SK-N-MC (cell line): ENCODE measurements at regions not wholly inside any gene's neighbourhood (a gene's known extent, or its start where the extent isn't known, plus 50 kb on each side); places are given as distances from the start of the nearest gene placed in this dataset.

Source experiments
- DNase-seq: peaks from one replicate; pipeline ENCODE4 v3.0.0-alpha.2; 2011; ENCODE audit warnings: low read depth, low spot score
- H3K27ac ChIP-seq: fragments of 200-600 bp; sonication (generic); 2 replicates; pipeline ENCODE4 v1.5.1; 2016; ENCODE audit warnings: mixed run types
- H3K36me3 ChIP-seq: fragments of 200-600 bp; sonication (generic); 2 replicates; pipeline ENCODE4 v1.6.1; 2017; ENCODE audit warnings: antibody characterized with exemption, low read length, mixed read lengths; ENCODE audit not compliant: insufficient read depth
- H3K4me3 ChIP-seq: fragments of 200-600 bp; sonication (generic); 2 replicates; pipeline ENCODE4 v1.5.1; 2016
- H3K9ac ChIP-seq: fragments of 200-600 bp; sonication (generic); 2 replicates; pipeline ENCODE4 v1.8.0; 2017; ENCODE audit warnings: mixed run types, mixed read lengths; ENCODE audit not compliant: insufficient read length
- H3K9me3 ChIP-seq: fragments of 200-600 bp; sonication (generic); 2 replicates; pipeline ENCODE4 v1.6.1; 2017; ENCODE audit warnings: low read depth, mild to moderate bottlenecking, antibody characterized with exemption, low read length, moderate library complexity, mixed read lengths
- EZH2 ChIP-seq: fragments of 200-600 bp; sonication (generic); IDR thresholded peaks from one replicate; pipeline ENCODE4 v1.6.1; 2017; ENCODE audit warnings: antibody characterized with exemption
- FOXP2 ChIP-seq: optimal IDR thresholded peaks from 2 replicates; pipeline ENCODE3; 2011; ENCODE audit warnings: mild to moderate bottlenecking, moderate library complexity; ENCODE audit not compliant: insufficient read depth; ENCODE audit errors: extremely low read length, control extremely low read depth
- POLR2AphosphoS5 ChIP-seq: IDR thresholded peaks from 2 replicates; pipeline ENCODE4 v1.6.1; 2012; ENCODE audit warnings: mild to moderate bottlenecking, low read depth, low read length, borderline replicate concordance

GRCh38 chr2:129847043-129847442, 132.4 kb upstream of the RAB6C start:
- no peak overlapping the region for H3K9ac ChIP-seq
- no peaks in the 10 kb centered on the region for H3K9me3 ChIP-seq
- H3K27ac ChIP-seq: no peak overlapping the region
- no peak for TF ChIP-seq POLR2AphosphoS5
- no peak for TF ChIP-seq EZH2
- TF ChIP-seq FOXP2: no peak
- DNase-seq: no peak
- no peaks in the 10 kb centered on the region for H3K36me3 ChIP-seq
- no peak overlapping the region for H3K4me3 ChIP-seq

- H3K9ac ChIP-seq: no peak overlapping the region
- H3K27ac ChIP-seq: no peak overlapping the region
- DNase-seq: peak; percentile 80
- no peaks in the 10 kb centered on the region for H3K9me3 ChIP-seq
- H3K4me3 ChIP-seq: no peak overlapping the region
- no peak for TF ChIP-seq EZH2
- TF ChIP-seq FOXP2: no peak
- TF ChIP-seq POLR2AphosphoS5: no peak
- no peaks in the 10 kb centered on the region for H3K36me3 ChIP-seq
Measured at GRCh38 chr2:129849559-129850160, 129.8 kb upstream of the RAB6C start.

DNA sequence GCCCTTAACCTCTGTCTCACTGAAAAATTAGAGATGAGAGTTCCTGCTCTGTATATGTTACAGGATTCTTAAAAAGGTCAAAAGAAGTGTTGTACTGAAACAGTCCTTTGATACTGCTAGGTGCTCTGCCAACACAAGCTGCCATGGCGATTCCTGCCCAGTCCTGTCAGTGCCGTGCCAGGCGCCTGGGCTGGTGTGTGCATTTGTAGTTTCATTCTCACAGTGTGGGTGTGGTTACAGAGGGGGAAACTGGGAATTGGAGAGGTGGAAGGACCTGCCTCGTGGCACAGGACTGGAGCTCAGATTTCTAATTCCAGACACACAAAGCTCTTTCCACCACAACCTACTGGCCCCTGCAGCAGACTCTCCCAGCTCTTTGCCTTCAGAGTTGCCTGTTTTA, 122.3 kb upstream of the RAB6C start:
- TF ChIP-seq POLR2AphosphoS5: no peak
- no peak for DNase-seq
- no peak overlapping the region for H3K9ac ChIP-seq

DNA sequence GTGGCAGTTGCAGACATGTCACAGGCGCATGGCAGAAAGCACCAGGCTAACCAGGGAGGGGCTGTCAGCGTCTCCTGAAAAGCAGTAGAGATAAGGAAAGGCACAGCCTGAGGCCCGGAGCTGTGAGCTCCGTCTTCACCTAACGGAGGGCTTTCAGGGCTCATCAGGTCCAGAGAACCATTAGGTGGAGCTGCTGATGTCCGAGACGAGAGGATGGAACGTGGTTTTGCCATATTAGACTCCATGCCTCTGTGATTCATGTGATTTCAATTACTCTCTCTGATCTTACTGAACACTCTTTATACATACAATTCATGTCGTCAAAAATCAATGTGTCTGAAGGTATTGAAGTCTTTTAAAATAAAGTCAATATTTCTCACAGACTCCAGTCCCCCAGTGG, 120.3 kb upstream of the RAB6C start:
- Histone ChIP-seq H3K36me3 (no peaks in the 10 kb centered on the region), H3K9me3 (no peaks in the 10 kb centered on the region), H3K9ac (no peak overlapping the region), H3K4me3 (no peak overlapping the region), H3K27ac (no peak overlapping the region)
- DNase-seq: no peak
- TF ChIP-seq POLR2AphosphoS5: no peak
- no peak for TF ChIP-seq FOXP2
- no peak for TF ChIP-seq EZH2

More for the DNA sequence above, 122.3 kb upstream of the RAB6C start:
- H3K4me3 ChIP-seq: no peak overlapping the region
- H3K9me3 ChIP-seq: no peaks in the 10 kb centered on the region
- no peak overlapping the region for H3K27ac ChIP-seq
- no peaks in the 10 kb centered on the region for H3K36me3 ChIP-seq

- Histone ChIP-seq H3K36me3 (no peaks in the 10 kb centered on the region), H3K9ac (no peak overlapping the region), H3K27ac (no peak overlapping the region), H3K4me3 (no peak overlapping the region), H3K9me3 (no peaks in the 10 kb centered on the region)
- TF ChIP-seq EZH2 (no peak), POLR2AphosphoS5 (no peak), FOXP2 (no peak)
- DNase-seq: no peak
Measured at GRCh38 chr2:129860088-129860487, 119.4 kb upstream of the RAB6C start.

- no peak for DNase-seq
- Histone ChIP-seq H3K4me3 (no peak overlapping the region), H3K9ac (no peak overlapping the region), H3K36me3 (no peaks in the 10 kb centered on the region), H3K9me3 (no peaks in the 10 kb centered on the region), H3K27ac (no peak overlapping the region)
- TF ChIP-seq EZH2 (no peak), POLR2AphosphoS5 (no peak), FOXP2 (no peak)
Measured at GRCh38 chr2:129861666-129862288, 117.7 kb upstream of the RAB6C start.

- H3K9me3 ChIP-seq: no peaks in the 10 kb centered on the region
- no peak for DNase-seq
- TF ChIP-seq EZH2 (no peak), FOXP2 (no peak), POLR2AphosphoS5 (no peak)
Measured at GRCh38 chr2:129862668-129863067, 116.8 kb upstream of the RAB6C start.

DNA sequence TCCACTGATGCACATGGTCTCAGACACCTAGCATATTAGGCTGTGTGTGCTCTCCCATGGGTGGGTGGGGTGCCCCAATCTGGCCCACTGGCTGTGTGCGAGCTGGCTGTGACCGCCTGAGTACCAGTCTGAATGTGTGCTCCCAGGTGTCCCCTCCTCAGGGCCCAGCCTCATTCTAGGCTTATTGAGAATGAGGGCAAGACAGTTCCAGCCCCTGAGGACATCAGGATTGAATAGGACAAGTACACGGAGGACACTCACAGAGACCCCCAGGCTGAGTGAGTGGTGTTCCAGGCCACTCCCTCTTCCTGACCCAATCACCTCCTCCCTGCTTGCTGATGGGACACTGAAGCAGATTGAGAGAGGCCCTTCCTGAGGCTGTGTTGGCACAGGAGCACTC, 116.1 kb upstream of the RAB6C start:
- H3K4me3 ChIP-seq: no peak overlapping the region
- no peaks in the 10 kb centered on the region for H3K36me3 ChIP-seq
- TF ChIP-seq FOXP2: no peak
- no peak for TF ChIP-seq POLR2AphosphoS5
- TF ChIP-seq EZH2: no peak
- no peak for DNase-seq
- no peak overlapping the region for H3K9ac ChIP-seq
- no peak overlapping the region for H3K27ac ChIP-seq
- H3K9me3 ChIP-seq: no peaks in the 10 kb centered on the region

More at GRCh38 chr2:129862668-129863067, 116.8 kb upstream of the RAB6C start:
- Histone ChIP-seq H3K9ac (no peak overlapping the region), H3K27ac (no peak overlapping the region), H3K36me3 (no peaks in the 10 kb centered on the region), H3K4me3 (no peak overlapping the region)

GRCh38 chr2:129864719-129865118, 114.7 kb upstream of the RAB6C start:
- no peak overlapping the region for H3K4me3 ChIP-seq
- no peak overlapping the region for H3K27ac ChIP-seq
- H3K9me3 ChIP-seq: no peaks in the 10 kb centered on the region
- no peak for TF ChIP-seq EZH2
- H3K9ac ChIP-seq: no peak overlapping the region
- no peak for DNase-seq
- H3K36me3 ChIP-seq: no peaks in the 10 kb centered on the region
